ENCODE measurements at regions not wholly inside any gene's neighbourhood (a gene's known extent, or its start where the extent isn't known, plus 50 kb on each side); places are given as distances from the start of the nearest gene placed in this dataset.

- TF ChIP-seq CTCF (IDR thresholded peaks at IDR 0.05 in 2 of 3, conservative IDR thresholded peaks at IDR 0.05 in 1 of 3; ENCODE audit: borderline replicate concordance in 1 of 3, insufficient read depth in 1 of 3, low read depth in 2 of 3, low read length in 2 of 3) = no peak
- no peak for TF ChIP-seq EZH2 (IDR thresholded peaks at IDR 0.05)
These were observed 82.4 kb upstream of the DACH1 start (continued) for GRCh38 chr13:71949441-71949840.

DNA sequence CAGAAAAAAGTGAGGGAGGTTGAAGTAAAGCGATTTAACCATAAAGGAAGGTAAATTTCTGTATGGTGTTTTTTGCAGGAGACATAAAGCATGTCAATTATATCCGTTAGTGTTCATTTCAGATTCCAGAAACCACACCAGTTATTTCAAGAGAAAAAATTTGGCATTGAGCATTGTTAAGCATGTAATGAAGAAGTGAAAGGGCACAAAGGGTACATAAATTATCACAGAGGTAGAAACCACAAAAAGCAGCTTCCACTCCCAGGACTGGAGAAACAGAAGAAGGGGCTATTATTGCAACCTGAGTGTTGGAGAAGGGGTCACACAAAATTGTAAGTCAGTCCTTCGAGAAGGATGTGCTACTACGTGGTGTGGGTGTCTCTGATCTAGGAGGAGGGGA lies 72.2 kb upstream of the DACH1 start:
- intact Hi-C loops (cut with micrococcal nuclease) = no loop called here
- no peak overlapping the region for H3K9ac ChIP-seq (ENCODE audit: low read length)
- no peaks in the 10 kb centered on the region for H4K20me1 ChIP-seq (ENCODE audit: insufficient read depth)
- ChIA-PET RAD21 (ENCODE audit: low non-redundant PET in 1 of 2, low total read pairs in 2 of 2, uncharacterized antibody in 2 of 2, unreplicated experiment in 2 of 2) (no interaction called here), CTCF (no interaction called here), POLR2A (no interaction called here)
- no peak for DNase-seq (ENCODE audit: low read depth, low spot score)
- no TSS peak for BruUV-seq (replicated peaks)
- ATAC-seq = no peak
- no peaks in the 10 kb centered on the region for H3K79me2 ChIP-seq (ENCODE audit: insufficient read depth, low read length)
- no peaks in the 10 kb centered on the region for H3K9me3 ChIP-seq (ENCODE audit: control insufficient read depth in 1 of 2, insufficient read depth in 1 of 2, low read depth in 1 of 2, low read length in 2 of 2)
- H3K9me2 ChIP-seq (ENCODE audit: insufficient read depth) = no peaks in the 10 kb centered on the region
- no peak overlapping the region for H3K27ac ChIP-seq (ENCODE audit: low read depth, low read length)
- H3K4me3 ChIP-seq (replicated peaks in 1 of 2; ENCODE audit: low read depth in 1 of 2, low read length in 2 of 2) = no peak overlapping the region
- no peak overlapping the region for H3K4me2 ChIP-seq (ENCODE audit: low read length)
- H2AFZ ChIP-seq (ENCODE audit: low read depth, low read length, poor library complexity, severe bottlenecking) = no peak overlapping the region
- no peaks in the 10 kb centered on the region for H3K27me3 ChIP-seq (ENCODE audit: insufficient read depth, low read length)
- no peaks in the 10 kb centered on the region for H3K4me1 ChIP-seq (ENCODE audit: control insufficient read depth in 1 of 2, insufficient read depth in 2 of 2, low read length in 2 of 2)
- no peaks in the 10 kb centered on the region for H3K36me3 ChIP-seq (ENCODE audit: control insufficient read depth in 1 of 2, insufficient read depth in 2 of 2, low read length in 2 of 2)
- TF ChIP-seq FOSL1 (IDR thresholded peaks at IDR 0.05; ENCODE audit: low read depth) = no peak
- no peak for TF ChIP-seq CTCF (IDR thresholded peaks at IDR 0.05 in 2 of 3, conservative IDR thresholded peaks at IDR 0.05 in 1 of 3; ENCODE audit: borderline replicate concordance in 1 of 3, insufficient read depth in 1 of 3, low read depth in 2 of 3, low read length in 2 of 3)
- no peak for TF ChIP-seq EZH2 (IDR thresholded peaks at IDR 0.05)
- no peak for TF ChIP-seq SIN3A (IDR thresholded peaks at IDR 0.05; ENCODE audit: low read depth)
- no peak for TF ChIP-seq ZFX (IDR thresholded peaks at IDR 0.05)
- TF ChIP-seq ZNF274 (IDR thresholded peaks at IDR 0.05; ENCODE audit: low read depth, low read length) = no peak
- TF ChIP-seq RAD21 (IDR thresholded peaks at IDR 0.05; ENCODE audit: low read depth) = no peak
- TF ChIP-seq EZH2phosphoT487 (IDR thresholded peaks at IDR 0.05; ENCODE audit: borderline replicate concordance) = no peak
- TF ChIP-seq, protein P1, sequence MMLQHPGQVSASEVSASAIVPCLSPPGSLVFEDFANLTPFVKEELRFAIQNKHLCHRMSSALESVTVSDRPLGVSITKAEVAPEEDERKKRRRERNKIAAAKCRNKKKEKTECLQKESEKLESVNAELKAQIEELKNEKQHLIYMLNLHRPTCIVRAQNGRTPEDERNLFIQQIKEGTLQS (IDR thresholded peaks at IDR 0.05) = no peak
- no peak for TF ChIP-seq POLR2AphosphoS5 (IDR thresholded peaks at IDR 0.05; ENCODE audit: low read depth, low read length)
- no peak for TF ChIP-seq TCF7L2 (IDR thresholded peaks at IDR 0.05; ENCODE audit: borderline replicate concordance, extremely low read depth, insufficient read depth, insufficient read length)
- TF ChIP-seq EGR1 (IDR thresholded peaks at IDR 0.05; ENCODE audit: low read depth) = no peak
- no peak for TF ChIP-seq CBX3 (IDR thresholded peaks at IDR 0.05; ENCODE audit: low read depth)
- TF ChIP-seq, protein P2, sequence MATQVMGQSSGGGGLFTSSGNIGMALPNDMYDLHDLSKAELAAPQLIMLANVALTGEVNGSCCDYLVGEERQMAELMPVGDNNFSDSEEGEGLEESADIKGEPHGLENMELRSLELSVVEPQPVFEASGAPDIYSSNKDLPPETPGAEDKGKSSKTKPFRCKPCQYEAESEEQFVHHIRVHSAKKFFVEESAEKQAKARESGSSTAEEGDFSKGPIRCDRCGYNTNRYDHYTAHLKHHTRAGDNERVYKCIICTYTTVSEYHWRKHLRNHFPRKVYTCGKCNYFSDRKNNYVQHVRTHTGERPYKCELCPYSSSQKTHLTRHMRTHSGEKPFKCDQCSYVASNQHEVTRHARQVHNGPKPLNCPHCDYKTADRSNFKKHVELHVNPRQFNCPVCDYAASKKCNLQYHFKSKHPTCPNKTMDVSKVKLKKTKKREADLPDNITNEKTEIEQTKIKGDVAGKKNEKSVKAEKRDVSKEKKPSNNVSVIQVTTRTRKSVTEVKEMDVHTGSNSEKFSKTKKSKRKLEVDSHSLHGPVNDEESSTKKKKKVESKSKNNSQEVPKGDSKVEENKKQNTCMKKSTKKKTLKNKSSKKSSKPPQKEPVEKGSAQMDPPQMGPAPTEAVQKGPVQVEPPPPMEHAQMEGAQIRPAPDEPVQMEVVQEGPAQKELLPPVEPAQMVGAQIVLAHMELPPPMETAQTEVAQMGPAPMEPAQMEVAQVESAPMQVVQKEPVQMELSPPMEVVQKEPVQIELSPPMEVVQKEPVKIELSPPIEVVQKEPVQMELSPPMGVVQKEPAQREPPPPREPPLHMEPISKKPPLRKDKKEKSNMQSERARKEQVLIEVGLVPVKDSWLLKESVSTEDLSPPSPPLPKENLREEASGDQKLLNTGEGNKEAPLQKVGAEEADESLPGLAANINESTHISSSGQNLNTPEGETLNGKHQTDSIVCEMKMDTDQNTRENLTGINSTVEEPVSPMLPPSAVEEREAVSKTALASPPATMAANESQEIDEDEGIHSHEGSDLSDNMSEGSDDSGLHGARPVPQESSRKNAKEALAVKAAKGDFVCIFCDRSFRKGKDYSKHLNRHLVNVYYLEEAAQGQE (IDR thresholded peaks at IDR 0.05; ENCODE audit: low read depth) = no peak
- TF ChIP-seq JUND (IDR thresholded peaks at IDR 0.05) = no peak
- no peak for TF ChIP-seq ELF1 (IDR thresholded peaks at IDR 0.05; ENCODE audit: borderline replicate concordance, low read depth)
- TF ChIP-seq YY1 (IDR thresholded peaks at IDR 0.05; ENCODE audit: extremely low read depth, insufficient replicate concordance, low read depth, low read length) = no peak
- TF ChIP-seq, protein P3, sequence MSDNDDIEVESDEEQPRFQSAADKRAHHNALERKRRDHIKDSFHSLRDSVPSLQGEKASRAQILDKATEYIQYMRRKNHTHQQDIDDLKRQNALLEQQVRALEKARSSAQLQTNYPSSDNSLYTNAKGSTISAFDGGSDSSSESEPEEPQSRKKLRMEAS (IDR thresholded peaks at IDR 0.05) = no peak
- no peak for TF ChIP-seq POLR2A (IDR thresholded peaks at IDR 0.05; ENCODE audit: borderline replicate concordance, extremely low read depth, insufficient read depth, insufficient read length)
